ENCODE measurements at regions not wholly inside any gene's neighbourhood (a gene's known extent, or its start where the extent isn't known, plus 50 kb on each side); places are given as distances from the start of the nearest gene placed in this dataset.

- DNase-seq, result peak in 2 of 3 donors; percentile 23 to 42
- Histone ChIP-seq H3K27ac (ENCODE audit: low read depth in 1 of 2, low read length in 1 of 2) (no peak overlapping the region), H3K9ac (ENCODE audit: insufficient read depth in 1 of 2, low read length in 2 of 2) (no peak overlapping the region), H3K9me3 (ENCODE audit: control insufficient read depth in 4 of 4, insufficient read depth in 3 of 4, low read length in 3 of 4) (no peaks in the 10 kb centered on the region), H3K4me1 (ENCODE audit: control insufficient read depth in 5 of 5, insufficient read depth in 5 of 5, low read length in 5 of 5) (peaks cover 0 to 17% (median 3%) of the 10 kb centered on the region in 5 donors), H3K36me3 (ENCODE audit: control insufficient read depth in 4 of 4, insufficient read depth in 4 of 4, low read length in 4 of 4) (no peaks in the 10 kb centered on the region), H3K4me3 (no peak overlapping the region), H3K27me3 (ENCODE audit: control insufficient read depth in 3 of 3, insufficient read depth in 3 of 3, low read length in 2 of 3) (no peaks in the 10 kb centered on the region)
- no peak for ATAC-seq (ENCODE audit: insufficient read depth, low FRiP score)
- TF ChIP-seq CTCF (IDR thresholded peaks at IDR 0.05; ENCODE audit: control extremely low read depth, extremely low read depth), result no peak
- WGBS, 2 donors, result 90 to 96% methylated on average over 3 of the region's 3 CpGs
Measured at GRCh38 chr12:24036438-24037216, 87.2 kb upstream of the SOX5 start.

- no peaks in the 10 kb centered on the region for H3K36me3 ChIP-seq (ENCODE audit: control insufficient read depth in 4 of 4, insufficient read depth in 4 of 4, low read length in 4 of 4)
- peaks cover 0 to 17% (median 3%) of the 10 kb centered on the region in 5 donors for H3K4me1 ChIP-seq (ENCODE audit: control insufficient read depth in 5 of 5, insufficient read depth in 5 of 5, low read length in 5 of 5)
- no peak overlapping the region for H3K9ac ChIP-seq (ENCODE audit: insufficient read depth in 1 of 2, low read length in 2 of 2)
- ATAC-seq (ENCODE audit: insufficient read depth, low FRiP score) (no peak), DNase-seq (no peak)
- no peak for TF ChIP-seq CTCF (IDR thresholded peaks at IDR 0.05; ENCODE audit: control extremely low read depth, extremely low read depth)
- H3K27ac ChIP-seq (ENCODE audit: low read depth in 1 of 2, low read length in 1 of 2), result no peak overlapping the region
- H3K9me3 ChIP-seq (ENCODE audit: control insufficient read depth in 4 of 4, insufficient read depth in 3 of 4, low read length in 3 of 4), result no peaks in the 10 kb centered on the region
- H3K27me3 ChIP-seq (ENCODE audit: control insufficient read depth in 3 of 3, insufficient read depth in 3 of 3, low read length in 2 of 3), result no peaks in the 10 kb centered on the region
- 93 to 95% methylated on average over 3 of the region's 3 CpGs for WGBS, 2 donors
- H3K4me3 ChIP-seq, result no peak overlapping the region
Measured at GRCh38 chr12:24034894-24035293, 85.4 kb upstream of the SOX5 start.

- H3K4me1 ChIP-seq (ENCODE audit: control insufficient read depth in 5 of 5, insufficient read depth in 5 of 5, low read length in 5 of 5), result peaks cover 0 to 15% (median 2%) of the 10 kb centered on the region in 5 donors
- H3K9me3 ChIP-seq (ENCODE audit: control insufficient read depth in 4 of 4, insufficient read depth in 3 of 4, low read length in 3 of 4), result no peaks in the 10 kb centered on the region
- WGBS, 2 donors, result 85 to 89% methylated on average over 3 of the region's 3 CpGs
- DNase-seq, result no peak
- H3K9ac ChIP-seq (ENCODE audit: insufficient read depth in 1 of 2, low read length in 2 of 2), result no peak overlapping the region
- no peak overlapping the region for H3K4me3 ChIP-seq
- no peak for TF ChIP-seq CTCF (IDR thresholded peaks at IDR 0.05; ENCODE audit: control extremely low read depth, extremely low read depth)
- H3K36me3 ChIP-seq (ENCODE audit: control insufficient read depth in 4 of 4, insufficient read depth in 4 of 4, low read length in 4 of 4), result no peaks in the 10 kb centered on the region
- no peak overlapping the region for H3K27ac ChIP-seq (ENCODE audit: low read depth in 1 of 2, low read length in 1 of 2)
- no peak for ATAC-seq (ENCODE audit: insufficient read depth, low FRiP score)
- H3K27me3 ChIP-seq (ENCODE audit: control insufficient read depth in 3 of 3, insufficient read depth in 3 of 3, low read length in 2 of 3), result no peaks in the 10 kb centered on the region
Measured at GRCh38 chr12:24034160-24034559, 84.7 kb upstream of the SOX5 start.
